Lower lobe of right lung (tissue), 2 donors: ENCODE measurements at regions not wholly inside any gene's neighbourhood (a gene's known extent, or its start where the extent isn't known, plus 50 kb on each side); places are given as distances from the start of the nearest gene placed in this dataset.

Experiments used
- ATAC-seq, 2 donors: fragments of 200-7000 bp; cut with Tn5 transposase; one replicate each; pipeline ENCODE4 v1.9.1; 2020 to 2022; ENCODE audit warnings: mild to moderate bottlenecking in 2 of 2, moderate library complexity in 2 of 2
- DNase-seq: peaks from one replicate; pipeline ENCODE4 v3.0.0-alpha.2; 2020
- H3K27ac ChIP-seq: fragments of 200-600 bp; one replicate; pipeline ENCODE4 v1.8.0; 2022
- H3K27me3 ChIP-seq: fragments of 200-600 bp; one replicate; pipeline ENCODE4 v1.8.0; 2022; ENCODE audit warnings: low read depth
- H3K36me3 ChIP-seq: fragments of 200-600 bp; one replicate; pipeline ENCODE4 v1.8.0; 2022; ENCODE audit warnings: mild to moderate bottlenecking
- H3K4me1 ChIP-seq: fragments of 200-600 bp; one replicate; pipeline ENCODE4 v1.8.0; 2022
- H3K4me3 ChIP-seq: fragments of 200-600 bp; one replicate; pipeline ENCODE4 v1.8.0; 2022; ENCODE audit warnings: mild to moderate bottlenecking
- H3K9me3 ChIP-seq: fragments of 200-600 bp; one replicate; pipeline ENCODE4 v1.8.0; 2022
- intact Hi-C: fragments of 100-400 bp; cut with DNase I; formaldehyde crosslinking; loops from one replicate; pipeline ENCODE4 v1.11.0; 2022
- TF ChIP-seq, protein P1 (sequence below): fragments of 200-600 bp; IDR thresholded peaks from one replicate; pipeline ENCODE4 v1.8.0; 2022; ENCODE audit warnings: antibody characterized with exemption, mild to moderate bottlenecking
- donor health status: DM: no; HTN: yes; CAD: no; lungs with severe emphysema.

DNA sequence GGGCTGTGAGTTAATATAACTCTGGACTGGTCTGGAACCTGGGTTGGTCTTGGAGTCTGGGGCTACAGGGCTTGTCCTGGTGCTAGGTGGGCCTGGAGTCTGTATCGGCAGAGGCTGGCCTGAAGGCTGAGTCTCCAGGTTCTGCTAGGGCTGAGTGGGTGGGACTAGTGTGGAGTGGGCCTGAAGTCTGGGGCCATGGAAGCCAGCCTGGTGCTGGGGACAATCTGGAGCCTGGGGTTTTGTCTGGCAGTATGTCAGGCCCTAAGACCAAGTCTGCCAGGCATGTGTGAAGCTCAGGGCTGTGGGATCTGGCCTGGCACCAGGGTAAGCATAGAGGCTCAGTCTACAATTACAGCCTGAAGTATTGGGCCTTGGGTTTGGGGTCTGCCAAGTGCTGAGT, 742.6 kb upstream of the GRIA3 start:
- Histone ChIP-seq H3K4me1 (no peaks in the 10 kb centered on the region), H3K4me3 (no peak overlapping the region), H3K27ac (no peak overlapping the region), H3K9me3 (no peaks in the 10 kb centered on the region), H3K27me3 (no peaks in the 10 kb centered on the region), H3K36me3 (no peaks in the 10 kb centered on the region)
- intact Hi-C loops = no loop called here
- DNase-seq = no peak
- TF ChIP-seq, protein P1, sequence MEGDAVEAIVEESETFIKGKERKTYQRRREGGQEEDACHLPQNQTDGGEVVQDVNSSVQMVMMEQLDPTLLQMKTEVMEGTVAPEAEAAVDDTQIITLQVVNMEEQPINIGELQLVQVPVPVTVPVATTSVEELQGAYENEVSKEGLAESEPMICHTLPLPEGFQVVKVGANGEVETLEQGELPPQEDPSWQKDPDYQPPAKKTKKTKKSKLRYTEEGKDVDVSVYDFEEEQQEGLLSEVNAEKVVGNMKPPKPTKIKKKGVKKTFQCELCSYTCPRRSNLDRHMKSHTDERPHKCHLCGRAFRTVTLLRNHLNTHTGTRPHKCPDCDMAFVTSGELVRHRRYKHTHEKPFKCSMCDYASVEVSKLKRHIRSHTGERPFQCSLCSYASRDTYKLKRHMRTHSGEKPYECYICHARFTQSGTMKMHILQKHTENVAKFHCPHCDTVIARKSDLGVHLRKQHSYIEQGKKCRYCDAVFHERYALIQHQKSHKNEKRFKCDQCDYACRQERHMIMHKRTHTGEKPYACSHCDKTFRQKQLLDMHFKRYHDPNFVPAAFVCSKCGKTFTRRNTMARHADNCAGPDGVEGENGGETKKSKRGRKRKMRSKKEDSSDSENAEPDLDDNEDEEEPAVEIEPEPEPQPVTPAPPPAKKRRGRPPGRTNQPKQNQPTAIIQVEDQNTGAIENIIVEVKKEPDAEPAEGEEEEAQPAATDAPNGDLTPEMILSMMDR = no peak
- no peak for ATAC-seq

DNA sequence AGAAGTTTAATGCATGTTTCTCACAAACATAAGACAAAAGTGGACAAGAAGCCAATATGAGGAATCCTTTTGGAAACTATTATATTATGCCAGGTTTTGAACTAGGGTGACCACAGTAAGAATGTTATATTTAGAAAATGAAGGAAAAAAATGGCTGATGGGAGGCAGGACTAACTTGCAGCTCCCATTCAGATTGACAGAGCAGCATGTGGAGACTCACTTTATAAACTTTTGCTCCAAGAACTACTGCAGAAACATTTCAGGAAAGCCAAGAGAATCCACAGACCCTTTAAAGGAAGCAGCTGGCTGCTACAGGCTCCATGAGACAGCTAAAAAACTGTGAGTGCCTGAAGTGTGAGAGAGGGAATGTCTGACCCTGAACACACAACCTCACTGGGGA, 738.6 kb upstream of the GRIA3 start:
- intact Hi-C loops = no loop called here
- ATAC-seq (no peak), DNase-seq (no peak)

DNA sequence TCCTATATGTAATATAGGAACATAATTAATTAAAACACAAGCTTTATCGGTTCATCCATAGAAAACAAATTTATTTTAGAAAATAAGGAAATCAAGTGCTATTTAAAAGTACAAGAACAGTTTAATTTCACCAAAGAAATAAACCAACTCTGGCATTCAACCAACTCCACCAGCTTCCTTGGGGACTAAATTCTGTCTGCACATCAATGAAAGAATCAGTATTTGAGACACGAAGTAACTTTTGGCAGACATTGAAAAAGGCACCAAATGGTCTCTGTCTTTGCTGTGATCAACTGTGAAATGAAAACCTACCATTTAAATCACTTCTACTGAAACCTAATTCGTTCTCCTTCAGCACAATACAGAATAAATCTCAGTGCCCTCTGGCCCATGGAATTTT, 719.7 kb upstream of the GRIA3 start:
- ATAC-seq (no peak), DNase-seq (no peak)
- no peak overlapping the region for H3K4me3 ChIP-seq
- intact Hi-C loops = no loop called here
- no peaks in the 10 kb centered on the region for H3K9me3 ChIP-seq
- no peaks in the 10 kb centered on the region for H3K4me1 ChIP-seq
- TF ChIP-seq, protein P1 = no peak
- H3K36me3 ChIP-seq = no peaks in the 10 kb centered on the region
- H3K27ac ChIP-seq = no peak overlapping the region
- no peaks in the 10 kb centered on the region for H3K27me3 ChIP-seq

More for the DNA sequence above, 738.6 kb upstream of the GRIA3 start:
- no peak overlapping the region for H3K27ac ChIP-seq
- no peaks in the 10 kb centered on the region for H3K27me3 ChIP-seq
- no peaks in the 10 kb centered on the region for H3K9me3 ChIP-seq
- TF ChIP-seq, protein P1 = no peak
- no peaks in the 10 kb centered on the region for H3K36me3 ChIP-seq
- no peak overlapping the region for H3K4me3 ChIP-seq
- no peaks in the 10 kb centered on the region for H3K4me1 ChIP-seq

GRCh38 chrX:122475306-122475705, 708.8 kb upstream of the GRIA3 start:
- TF ChIP-seq, protein P1 = no peak
- H3K9me3 ChIP-seq = no peaks in the 10 kb centered on the region
- no peak overlapping the region for H3K27ac ChIP-seq
- DNase-seq = no peak
- ATAC-seq = no peak
- no peaks in the 10 kb centered on the region for H3K4me1 ChIP-seq
- H3K4me3 ChIP-seq = no peak overlapping the region
- H3K36me3 ChIP-seq = no peaks in the 10 kb centered on the region
- intact Hi-C loops = no loop called here
- H3K27me3 ChIP-seq = no peaks in the 10 kb centered on the region

- intact Hi-C loops = no loop called here
- H3K4me3 ChIP-seq = no peak overlapping the region
- no peaks in the 10 kb centered on the region for H3K4me1 ChIP-seq
- H3K27ac ChIP-seq = no peak overlapping the region
- no peaks in the 10 kb centered on the region for H3K36me3 ChIP-seq
- no peaks in the 10 kb centered on the region for H3K9me3 ChIP-seq
- TF ChIP-seq, protein P1 = no peak
- no peaks in the 10 kb centered on the region for H3K27me3 ChIP-seq
- no peak for ATAC-seq
- no peak for DNase-seq
Measured at GRCh38 chrX:122500556-122500955, 683.5 kb upstream of the GRIA3 start.

DNA sequence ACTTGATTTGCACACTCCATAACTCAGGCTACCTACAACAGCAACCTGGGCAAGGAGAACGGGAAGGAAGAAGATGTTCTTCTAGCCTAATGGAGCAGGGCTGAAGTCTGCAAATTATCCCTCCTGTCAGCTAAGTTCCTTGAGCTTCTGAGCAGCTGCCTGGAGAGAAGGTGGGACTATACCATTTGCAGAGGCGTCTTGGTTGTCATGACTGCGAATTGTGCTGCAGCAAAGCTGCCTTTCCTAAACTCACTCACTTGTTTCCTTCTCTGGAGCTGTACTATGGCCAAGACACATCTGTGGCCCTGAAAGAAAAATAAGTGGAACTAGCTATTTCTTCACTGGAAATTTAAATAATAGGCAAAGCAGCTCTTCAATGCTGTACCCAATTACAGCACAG, 682.4 kb upstream of the GRIA3 start:
- Histone ChIP-seq H3K27me3 (no peaks in the 10 kb centered on the region), H3K9me3 (no peaks in the 10 kb centered on the region), H3K27ac (no peak overlapping the region), H3K36me3 (no peaks in the 10 kb centered on the region), H3K4me3 (no peak overlapping the region), H3K4me1 (no peaks in the 10 kb centered on the region)
- TF ChIP-seq, protein P1 = no peak
- ATAC-seq (no peak), DNase-seq (no peak)
- intact Hi-C loops = no loop called here
